Effector CD8-positive, alpha-beta T cell (primary cell): ENCODE measurements at regions not wholly inside any gene's neighbourhood (a gene's known extent, or its start where the extent isn't known, plus 50 kb on each side); places are given as distances from the start of the nearest gene placed in this dataset.

Experiments used
- DNase-seq: peaks from one replicate; lab custom pipeline; 2025; lab: John Stamatoyannopoulos, UW

- DNase-seq = no peak
Observed at GRCh38 chr10:43958071-43958432, 309.4 kb upstream of the ZNF32 start.

GRCh38 chr10:43957267-43958070, 308.8 kb upstream of the ZNF32 start:
- no peak for DNase-seq

- no peak for DNase-seq
Observed at GRCh38 chr10:43955978-43956377, 307.3 kb upstream of the ZNF32 start.

- DNase-seq = no peak
Observed at GRCh38 chr10:43955002-43955596, 306.4 kb upstream of the ZNF32 start.

- no peak for DNase-seq
Observed at GRCh38 chr10:43953672-43954071, 305.0 kb upstream of the ZNF32 start.

GRCh38 chr10:43952760-43953159, 304.1 kb upstream of the ZNF32 start:
- no peak for DNase-seq

GRCh38 chr10:43949351-43949750, 300.7 kb upstream of the ZNF32 start:
- DNase-seq = no peak

- no peak for DNase-seq
Observed at GRCh38 chr10:43946445-43946844, 297.8 kb upstream of the ZNF32 start.

GRCh38 chr10:43945908-43946307, 297.2 kb upstream of the ZNF32 start:
- DNase-seq = no peak

- DNase-seq = no peak
Observed at GRCh38 chr10:43945094-43945730, 296.5 kb upstream of the ZNF32 start.

GRCh38 chr10:43944381-43945093, 295.9 kb upstream of the ZNF32 start:
- no peak for DNase-seq

- no peak for DNase-seq
Observed at GRCh38 chr10:43943818-43944360, 295.2 kb upstream of the ZNF32 start.

- no peak for DNase-seq
Observed at GRCh38 chr10:43943119-43943817, 294.6 kb upstream of the ZNF32 start.

GRCh38 chr10:43942096-43942850, 293.6 kb upstream of the ZNF32 start:
- no peak for DNase-seq

GRCh38 chr10:43940898-43941837, 292.5 kb upstream of the ZNF32 start:
- DNase-seq = no peak

- DNase-seq = no peak
Observed at GRCh38 chr10:43939939-43940820, 291.5 kb upstream of the ZNF32 start.

- no peak for DNase-seq
Observed at GRCh38 chr10:43939389-43939938, 290.8 kb upstream of the ZNF32 start.

- DNase-seq = no peak
Observed at GRCh38 chr10:43938810-43939209, 290.1 kb upstream of the ZNF32 start.
